GM18511 (cell line): ENCODE measurements at regions not wholly inside any gene's neighbourhood (a gene's known extent, or its start where the extent isn't known, plus 50 kb on each side); places are given as distances from the start of the nearest gene placed in this dataset.

Experiments
- ATAC-seq: cut with Tn5 transposase; IDR thresholded peaks from one replicate; pipeline ENCODE4 v1.9.1; 2021; ENCODE audit warnings: mild to moderate bottlenecking, moderate library complexity; ENCODE audit not compliant: unreplicated experiment

- no peak for ATAC-seq
Observed at GRCh38 chr14:78071016-78071549, 99.1 kb upstream of the NRXN3 start.

GRCh38 chr14:78073028-78073427, 97.1 kb upstream of the NRXN3 start:
- no peak for ATAC-seq

- no peak for ATAC-seq
Observed at GRCh38 chr14:78074561-78074960, 95.6 kb upstream of the NRXN3 start.

GRCh38 chr14:78075033-78075432, 95.1 kb upstream of the NRXN3 start:
- no peak for ATAC-seq

GRCh38 chr14:78075555-78076277, 94.5 kb upstream of the NRXN3 start:
- ATAC-seq = no peak

GRCh38 chr14:78081245-78081644, 88.9 kb upstream of the NRXN3 start:
- no peak for ATAC-seq

GRCh38 chr14:78083837-78084236, 86.3 kb upstream of the NRXN3 start:
- ATAC-seq = no peak

GRCh38 chr14:78086342-78086741, 83.8 kb upstream of the NRXN3 start:
- no peak for ATAC-seq

- no peak for ATAC-seq
Observed at GRCh38 chr14:78088916-78089315, 81.3 kb upstream of the NRXN3 start.

- ATAC-seq = no peak
Observed at GRCh38 chr14:78090864-78091263, 79.3 kb upstream of the NRXN3 start.

- ATAC-seq = no peak
Observed at GRCh38 chr14:78091361-78091760, 78.8 kb upstream of the NRXN3 start.

- no peak for ATAC-seq
Observed at GRCh38 chr14:78092040-78092439, 78.1 kb upstream of the NRXN3 start.

GRCh38 chr14:78103271-78103670, 66.9 kb upstream of the NRXN3 start:
- ATAC-seq = no peak

- no peak for ATAC-seq
Observed at GRCh38 chr14:78104160-78104559, 66.0 kb upstream of the NRXN3 start.

- ATAC-seq = no peak
Observed at GRCh38 chr14:78104655-78105054, 65.5 kb upstream of the NRXN3 start.

- no peak for ATAC-seq
Observed at GRCh38 chr14:78106381-78106780, 63.8 kb upstream of the NRXN3 start.

GRCh38 chr14:78107166-78107565, 63.0 kb upstream of the NRXN3 start:
- no peak for ATAC-seq

- no peak for ATAC-seq
Observed at GRCh38 chr14:78119440-78119839, 50.7 kb upstream of the NRXN3 start.
